GM12878 (cell line): ENCODE measurements at regions not wholly inside any gene's neighbourhood (a gene's known extent, or its start where the extent isn't known, plus 50 kb on each side); places are given as distances from the start of the nearest gene placed in this dataset.

ENCODE experiments used
- ATAC-seq: fragments of 200-7000 bp; cut with Tn5 transposase; 3 replicates; pipeline ENCODE4 v1.9.1; 2020; ENCODE audit warnings: mild to moderate bottlenecking, moderate library complexity
- BruUV-seq: library from RNA; stranded (reverse); fragments of 400-500 nt; replicated peaks from 2 replicates; lab custom pipeline; 2021; lab: Mats Ljungman, UMichigan
- CTCF ChIA-PET: fragments of 300-600 bp; sonication (Branson Sonifier 250); formaldehyde crosslinking; extraction: SDS; loops from one replicate; lab custom pipeline; 2021; ENCODE audit warnings: inconsistent platforms; lab: Yijun Ruan, JAX
- POLR2A ChIA-PET: fragments of 350-600 bp; formaldehyde crosslinking; extraction: SDS; loops from one replicate; lab custom pipeline; 2021; ENCODE audit warnings: inconsistent platforms; lab: Charles Lee
- RAD21 ChIA-PET: fragments of 300-600 bp; sonication (Branson Sonifier 250); formaldehyde crosslinking; loops from one replicate; lab custom pipeline; 2023; ENCODE audit warnings: antibody characterized with exemption; ENCODE audit not compliant: unreplicated experiment; lab: Charles Lee
- SMC1A ChIA-PET: fragments of 300-600 bp; sonication (Branson Sonifier 250); formaldehyde crosslinking; loops from one replicate; lab custom pipeline; 2023; ENCODE audit not compliant: unreplicated experiment, uncharacterized antibody; lab: Charles Lee
- DNase-seq: peaks from one replicate; pipeline ENCODE4 v3.0.0-alpha.2; 2011; ENCODE audit warnings: low read depth, low spot score
- FAIRE-seq: peaks from 3 replicates; lab custom pipeline; 2011; peaks lifted over from hg19 to GRCh38; lab: Jason Lieb, UNC
- H2AFZ ChIP-seq: 2 replicates; pipeline ENCODE4 v1.6.0; 2011; ENCODE audit warnings: low read depth, low read length, control low read depth; ENCODE audit not compliant: control insufficient read depth
- H3K27ac ChIP-seq: 2 replicates; pipeline ENCODE4 v1.5.1; 2011; ENCODE audit warnings: control low read depth; ENCODE audit not compliant: control insufficient read depth, insufficient read depth
- H3K27me3 ChIP-seq, 2 experiments: replicated peaks in 1 of 2; 2 replicates each; pipeline versions ENCODE4 v1.6.0 to v1.6.1; 2011; ENCODE audit warnings: low read length in 1 of 2; ENCODE audit not compliant: control insufficient read depth in 2 of 2, insufficient read depth in 2 of 2
- H3K36me3 ChIP-seq, 2 experiments: 2 replicates each; pipeline ENCODE4 v1.5.1; 2011; ENCODE audit warnings: low read length in 1 of 2; ENCODE audit not compliant: control insufficient read depth in 2 of 2, insufficient read depth in 2 of 2
- H3K4me1 ChIP-seq: 2 replicates; pipeline ENCODE4 v1.6.1; 2011; ENCODE audit warnings: mild to moderate bottlenecking, low read length, moderate library complexity, mixed read lengths; ENCODE audit not compliant: control insufficient read depth, insufficient read depth
- H3K4me2 ChIP-seq: 2 replicates; pipeline ENCODE4 v1.6.0; 2011; ENCODE audit warnings: control low read depth; ENCODE audit not compliant: control insufficient read depth, insufficient read depth
- H3K4me3 ChIP-seq: fragments of 200-600 bp; sonication (generic); 2 replicates; pipeline ENCODE4 v1.5.1; 2016
- H3K79me2 ChIP-seq: 2 replicates; pipeline ENCODE4 v1.6.0; 2011; ENCODE audit warnings: low read length; ENCODE audit not compliant: control insufficient read depth, insufficient read depth
- H3K9ac ChIP-seq: 2 replicates; pipeline ENCODE4 v1.8.0; 2011; ENCODE audit warnings: low read length, control low read depth, mixed read lengths; ENCODE audit not compliant: control insufficient read depth, insufficient read depth
- H3K9me3 ChIP-seq: replicated peaks from 3 replicates; pipeline ENCODE4 v1.5.1; 2011; ENCODE audit warnings: mild to moderate bottlenecking, low read length; ENCODE audit not compliant: control insufficient read depth, insufficient read depth
- H4K20me1 ChIP-seq: 2 replicates; pipeline ENCODE4 v1.6.0; 2011; ENCODE audit not compliant: control insufficient read depth, insufficient read depth
- BACH1 ChIP-seq: fragments of 450-650 bp; IDR thresholded peaks from 2 replicates; pipeline ENCODE4 v1.6.1; 2017; ENCODE audit warnings: mild to moderate bottlenecking, borderline replicate concordance
- CHD1 ChIP-seq: IDR thresholded peaks from 2 replicates; pipeline ENCODE4 v1.6.1; 2012; ENCODE audit warnings: low read depth, low read length, improper control_type of control experiment
- GATAD2B ChIP-seq: fragments of 450-650 bp; conservative IDR thresholded peaks from 2 replicates; pipeline ENCODE4 v1.6.1; 2017; ENCODE audit warnings: low read depth, mild to moderate bottlenecking, moderate library complexity
- IRF3 ChIP-seq: fragments of 450-650 bp; IDR thresholded peaks from 2 replicates; pipeline ENCODE4 v1.6.1; 2014; ENCODE audit warnings: mild to moderate bottlenecking
- JUNB ChIP-seq: IDR thresholded peaks from 2 replicates; pipeline ENCODE4 v1.6.1; 2016; ENCODE audit warnings: antibody characterized with exemption, mild to moderate bottlenecking
- NR2C1 ChIP-seq: fragments of 450-650 bp; IDR thresholded peaks from 2 replicates; pipeline ENCODE4 v1.6.1; 2017; ENCODE audit warnings: antibody characterized with exemption, mild to moderate bottlenecking, moderate library complexity
- NR2F1 ChIP-seq: fragments of 450-650 bp; conservative IDR thresholded peaks from 2 replicates; pipeline ENCODE4 v1.6.1; 2017; ENCODE audit warnings: mild to moderate bottlenecking
- PML ChIP-seq: IDR thresholded peaks from 2 replicates; pipeline ENCODE4 v1.6.1; 2012; ENCODE audit warnings: low read length, inconsistent platforms
- RB1 ChIP-seq: fragments of 450-650 bp; formaldehyde crosslinking; IDR thresholded peaks from 2 replicates; pipeline ENCODE4 v1.6.1; 2017; ENCODE audit warnings: mild to moderate bottlenecking, borderline replicate concordance
- RBBP5 ChIP-seq: fragments of 200-600 bp; sonication (generic); conservative IDR thresholded peaks from 2 replicates; pipeline ENCODE4 v1.6.1; 2016
- RUNX3 ChIP-seq: IDR thresholded peaks from 2 replicates; pipeline ENCODE4 v1.6.1; 2012; ENCODE audit warnings: low read length, inconsistent platforms
- SP1 ChIP-seq: IDR thresholded peaks from one replicate; pipeline ENCODE4 v1.6.1; 2011; ENCODE audit warnings: low read depth, low read length
- SREBF1 ChIP-seq: IDR thresholded peaks from 2 replicates; pipeline ENCODE4 v1.6.1; 2012; ENCODE audit warnings: mild to moderate bottlenecking, low read length
- STAT3 ChIP-seq: IDR thresholded peaks from 2 replicates; pipeline ENCODE4 v1.6.1; 2011; ENCODE audit warnings: low read depth, low read length, improper control_type of control experiment
- TARDBP ChIP-seq: IDR thresholded peaks from 2 replicates; pipeline ENCODE4 v1.6.1; 2016; ENCODE audit warnings: borderline replicate concordance
- ZBTB33 ChIP-seq: fragments of 450-650 bp; IDR thresholded peaks from 2 replicates; pipeline ENCODE4 v1.6.1; 2017; ENCODE audit warnings: mild to moderate bottlenecking
- ZNF687 ChIP-seq: fragments of 450-650 bp; IDR thresholded peaks from 2 replicates; pipeline ENCODE4 v1.6.1; 2017; ENCODE audit warnings: mild to moderate bottlenecking, moderate library complexity
- WGBS: methylation state at CpG from one replicate; pipeline ENCODE4 v1.1.6; 2016; ENCODE audit warnings: low lambda C conversion rate; ENCODE audit not compliant: insufficient replicate concordance, insufficient coverage; ENCODE audit errors: missing lambda C conversion rate; 5-methylcytosine and 5-hydroxymethylcytosine counted together
- in situ Hi-C: fragments of 300-500 bp; cut with MboI; formaldehyde crosslinking; loops from 9 replicates; pipeline ENCODE4 v1.14.3; 2018; ENCODE audit warnings: mixed read lengths
- intact Hi-C: fragments of 100-400 bp; cut with micrococcal nuclease; formaldehyde crosslinking; loops from one replicate; pipeline ENCODE4 v1.14.2; 2022; ENCODE audit not compliant: unreplicated experiment

- TF ChIP-seq ZBTB33 (no peak), PML (no peak), GATAD2B (no peak), NR2F1 (no peak), JUNB (no peak)
These were observed 182.1 kb downstream of the OSR1 start (continued) for GRCh38 chr2:19176172-19176852.

- FAIRE-seq (no peak), DNase-seq (no peak), ATAC-seq (no peak)
- H2AFZ ChIP-seq = no peak overlapping the region
- H3K27ac ChIP-seq = no peak overlapping the region
- no TSS peak for BruUV-seq
- H3K27me3 ChIP-seq = no peaks in the 10 kb centered on the region
- WGBS = 0% methylated on average over 2 of the region's 2 CpGs
- RAD21 ChIA-PET = no interaction called here
- in situ Hi-C loops = no loop called here
- H3K36me3 ChIP-seq = no peaks in the 10 kb centered on the region
- H3K9me3 ChIP-seq = no peaks in the 10 kb centered on the region
- POLR2A ChIA-PET = no interaction called here
- H3K9ac ChIP-seq = no peak overlapping the region
- no peaks in the 10 kb centered on the region for H3K4me1 ChIP-seq
- intact Hi-C loops = no loop called here
- no peak overlapping the region for H3K4me2 ChIP-seq
- H3K4me3 ChIP-seq = no peak overlapping the region
- H4K20me1 ChIP-seq = no peaks in the 10 kb centered on the region
- CTCF ChIA-PET = no interaction called here
- H3K79me2 ChIP-seq = no peaks in the 10 kb centered on the region
- SMC1A ChIA-PET = no interaction called here
- TF ChIP-seq STAT3 = no peak
- no peak for TF ChIP-seq RUNX3
- TF ChIP-seq ZNF687 = no peak
- no peak for TF ChIP-seq RBBP5
- TF ChIP-seq SP1 = no peak
- TF ChIP-seq NR2C1 = no peak
- no peak for TF ChIP-seq RB1
- TF ChIP-seq IRF3 = no peak
- TF ChIP-seq SREBF1 = no peak
- TF ChIP-seq BACH1 = no peak
- TF ChIP-seq CHD1 = no peak
- no peak for TF ChIP-seq TARDBP
These were observed 184.2 kb downstream of the OSR1 start for GRCh38 chr2:19174176-19174575.
